ES-I3 (cell line): ENCODE measurements at regions not wholly inside any gene's neighbourhood (a gene's known extent, or its start where the extent isn't known, plus 50 kb on each side); places are given as distances from the start of the nearest gene placed in this dataset.

Experiments used
- H3K36me3 ChIP-seq: 2 replicates; pipeline ENCODE4 v1.6.1; 2013; ENCODE audit warnings: mild to moderate bottlenecking, low read length, control low read depth, moderate library complexity; ENCODE audit not compliant: insufficient read depth
- H3K4me1 ChIP-seq: 2 replicates; pipeline ENCODE4 v1.6.1; 2013; ENCODE audit warnings: mild to moderate bottlenecking, control low read depth, low read length; ENCODE audit not compliant: insufficient read depth
- H3K9ac ChIP-seq: 2 replicates; pipeline ENCODE4 v1.6.1; 2013; ENCODE audit warnings: low read depth, mild to moderate bottlenecking, low read length, moderate library complexity
- H3K9me3 ChIP-seq: 2 replicates; pipeline ENCODE4 v1.6.1; 2013; ENCODE audit warnings: mild to moderate bottlenecking, low read length, moderate library complexity; ENCODE audit not compliant: control insufficient read depth, insufficient read depth

- H3K9me3 ChIP-seq: no peaks in the 10 kb centered on the region
- H3K4me1 ChIP-seq: no peaks in the 10 kb centered on the region
- no peaks in the 10 kb centered on the region for H3K36me3 ChIP-seq
- H3K9ac ChIP-seq: no peak overlapping the region
Observed at GRCh38 chr20:60338556-60338955, 380.3 kb downstream of the CDH26 start.

- Histone ChIP-seq H3K36me3 (no peaks in the 10 kb centered on the region), H3K4me1 (no peaks in the 10 kb centered on the region), H3K9me3 (no peaks in the 10 kb centered on the region), H3K9ac (no peak overlapping the region)
Observed at GRCh38 chr20:60339738-60340137, 381.5 kb downstream of the CDH26 start.

- Histone ChIP-seq H3K9ac (no peak overlapping the region), H3K9me3 (no peaks in the 10 kb centered on the region), H3K36me3 (no peaks in the 10 kb centered on the region), H3K4me1 (no peaks in the 10 kb centered on the region)
Observed at GRCh38 chr20:60340232-60340631, 382.0 kb downstream of the CDH26 start.

- no peaks in the 10 kb centered on the region for H3K9me3 ChIP-seq
- H3K4me1 ChIP-seq: no peaks in the 10 kb centered on the region
- H3K9ac ChIP-seq: no peak overlapping the region
- H3K36me3 ChIP-seq: no peaks in the 10 kb centered on the region
Observed at GRCh38 chr20:60341062-60341461, 382.8 kb downstream of the CDH26 start.

- H3K9me3 ChIP-seq: no peaks in the 10 kb centered on the region
- H3K9ac ChIP-seq: no peak overlapping the region
- no peaks in the 10 kb centered on the region for H3K36me3 ChIP-seq
- H3K4me1 ChIP-seq: no peaks in the 10 kb centered on the region
Observed at GRCh38 chr20:60345106-60345505, 386.9 kb downstream of the CDH26 start.

- Histone ChIP-seq H3K4me1 (no peaks in the 10 kb centered on the region), H3K36me3 (no peaks in the 10 kb centered on the region), H3K9ac (no peak overlapping the region), H3K9me3 (no peaks in the 10 kb centered on the region)
Observed at GRCh38 chr20:60349418-60349817, 391.2 kb downstream of the CDH26 start.

- H3K4me1 ChIP-seq: no peaks in the 10 kb centered on the region
- no peaks in the 10 kb centered on the region for H3K36me3 ChIP-seq
- H3K9ac ChIP-seq: no peak overlapping the region
- H3K9me3 ChIP-seq: no peaks in the 10 kb centered on the region
Observed at GRCh38 chr20:60352017-60352416, 393.8 kb downstream of the CDH26 start.

- Histone ChIP-seq H3K36me3 (no peaks in the 10 kb centered on the region), H3K4me1 (no peaks in the 10 kb centered on the region), H3K9me3 (no peaks in the 10 kb centered on the region), H3K9ac (no peak overlapping the region)
Observed at GRCh38 chr20:60352596-60352995, 394.4 kb downstream of the CDH26 start.

- Histone ChIP-seq H3K9me3 (no peaks in the 10 kb centered on the region), H3K4me1 (no peaks in the 10 kb centered on the region), H3K9ac (no peak overlapping the region), H3K36me3 (no peaks in the 10 kb centered on the region)
Observed at GRCh38 chr20:60354024-60354580, 395.9 kb downstream of the CDH26 start.

GRCh38 chr20:60358101-60358500, 399.9 kb downstream of the CDH26 start:
- no peak overlapping the region for H3K9ac ChIP-seq
- H3K36me3 ChIP-seq: no peaks in the 10 kb centered on the region
- H3K9me3 ChIP-seq: no peaks in the 10 kb centered on the region
- no peaks in the 10 kb centered on the region for H3K4me1 ChIP-seq

GRCh38 chr20:60359010-60359409, 400.8 kb downstream of the CDH26 start:
- Histone ChIP-seq H3K9ac (no peak overlapping the region), H3K4me1 (no peaks in the 10 kb centered on the region), H3K36me3 (no peaks in the 10 kb centered on the region), H3K9me3 (no peaks in the 10 kb centered on the region)

- H3K9ac ChIP-seq: no peak overlapping the region
- H3K4me1 ChIP-seq: no peaks in the 10 kb centered on the region
- H3K36me3 ChIP-seq: no peaks in the 10 kb centered on the region
- no peaks in the 10 kb centered on the region for H3K9me3 ChIP-seq
Observed at GRCh38 chr20:60361761-60362395, 403.7 kb downstream of the CDH26 start.

- Histone ChIP-seq H3K36me3 (no peaks in the 10 kb centered on the region), H3K9me3 (no peaks in the 10 kb centered on the region), H3K9ac (no peak overlapping the region), H3K4me1 (no peaks in the 10 kb centered on the region)
Observed at GRCh38 chr20:60362531-60362930, 404.3 kb downstream of the CDH26 start.

- H3K4me1 ChIP-seq: no peaks in the 10 kb centered on the region
- no peaks in the 10 kb centered on the region for H3K36me3 ChIP-seq
- no peak overlapping the region for H3K9ac ChIP-seq
- H3K9me3 ChIP-seq: no peaks in the 10 kb centered on the region
Observed at GRCh38 chr20:60363698-60364097, 405.5 kb downstream of the CDH26 start.

- Histone ChIP-seq H3K4me1 (no peaks in the 10 kb centered on the region), H3K9ac (no peak overlapping the region), H3K9me3 (no peaks in the 10 kb centered on the region), H3K36me3 (no peaks in the 10 kb centered on the region)
Observed at GRCh38 chr20:60365064-60365666, 406.9 kb downstream of the CDH26 start.
